ENCODE measurements at regions not wholly inside any gene's neighbourhood (a gene's known extent, or its start where the extent isn't known, plus 50 kb on each side); places are given as distances from the start of the nearest gene placed in this dataset.

DNA sequence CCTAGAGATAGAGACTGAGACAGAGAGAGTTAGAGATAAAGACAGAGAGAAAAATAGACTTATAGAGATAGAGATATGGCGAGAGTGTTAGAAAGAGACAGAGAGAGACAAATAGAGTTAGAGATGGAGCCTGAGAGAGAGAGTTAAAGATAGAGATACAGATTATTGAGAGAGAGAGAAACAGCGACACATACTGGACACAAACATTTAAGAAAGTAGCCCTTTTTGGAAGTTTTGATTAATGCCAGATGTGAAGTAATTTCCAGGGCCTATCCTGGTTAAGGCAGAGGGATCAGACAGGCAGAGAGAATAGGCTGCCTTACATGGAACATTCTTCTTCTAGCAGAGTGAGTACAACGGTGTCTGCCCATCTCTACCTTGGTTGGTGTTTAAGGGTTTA, 311.6 kb upstream of the CDH7 start:
- no peak for DNase-seq (ENCODE audit: low spot score)
- TF ChIP-seq, protein P1, sequence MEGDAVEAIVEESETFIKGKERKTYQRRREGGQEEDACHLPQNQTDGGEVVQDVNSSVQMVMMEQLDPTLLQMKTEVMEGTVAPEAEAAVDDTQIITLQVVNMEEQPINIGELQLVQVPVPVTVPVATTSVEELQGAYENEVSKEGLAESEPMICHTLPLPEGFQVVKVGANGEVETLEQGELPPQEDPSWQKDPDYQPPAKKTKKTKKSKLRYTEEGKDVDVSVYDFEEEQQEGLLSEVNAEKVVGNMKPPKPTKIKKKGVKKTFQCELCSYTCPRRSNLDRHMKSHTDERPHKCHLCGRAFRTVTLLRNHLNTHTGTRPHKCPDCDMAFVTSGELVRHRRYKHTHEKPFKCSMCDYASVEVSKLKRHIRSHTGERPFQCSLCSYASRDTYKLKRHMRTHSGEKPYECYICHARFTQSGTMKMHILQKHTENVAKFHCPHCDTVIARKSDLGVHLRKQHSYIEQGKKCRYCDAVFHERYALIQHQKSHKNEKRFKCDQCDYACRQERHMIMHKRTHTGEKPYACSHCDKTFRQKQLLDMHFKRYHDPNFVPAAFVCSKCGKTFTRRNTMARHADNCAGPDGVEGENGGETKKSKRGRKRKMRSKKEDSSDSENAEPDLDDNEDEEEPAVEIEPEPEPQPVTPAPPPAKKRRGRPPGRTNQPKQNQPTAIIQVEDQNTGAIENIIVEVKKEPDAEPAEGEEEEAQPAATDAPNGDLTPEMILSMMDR (IDR thresholded peaks at IDR 0.05; ENCODE audit: extremely low read depth, missing control alignments): no peak

GRCh38 chr18:65436430-65436829, 314.4 kb upstream of the CDH7 start:
- TF ChIP-seq, protein P1 (IDR thresholded peaks at IDR 0.05; ENCODE audit: extremely low read depth, missing control alignments): no peak
- no peak for DNase-seq (ENCODE audit: low spot score)

- no peak for DNase-seq (ENCODE audit: low spot score)
- TF ChIP-seq, protein P1 (IDR thresholded peaks at IDR 0.05; ENCODE audit: extremely low read depth, missing control alignments): no peak
Observed at GRCh38 chr18:65435534-65435933, 315.3 kb upstream of the CDH7 start.

- DNase-seq (ENCODE audit: low spot score): no peak
- TF ChIP-seq, protein P1 (IDR thresholded peaks at IDR 0.05; ENCODE audit: extremely low read depth, missing control alignments): no peak
Observed at GRCh38 chr18:65429601-65430000, 321.2 kb upstream of the CDH7 start.

- no peak for DNase-seq (ENCODE audit: low spot score)
- TF ChIP-seq, protein P1 (IDR thresholded peaks at IDR 0.05; ENCODE audit: extremely low read depth, missing control alignments): no peak
Observed at GRCh38 chr18:65425366-65425765, 325.4 kb upstream of the CDH7 start.

DNA sequence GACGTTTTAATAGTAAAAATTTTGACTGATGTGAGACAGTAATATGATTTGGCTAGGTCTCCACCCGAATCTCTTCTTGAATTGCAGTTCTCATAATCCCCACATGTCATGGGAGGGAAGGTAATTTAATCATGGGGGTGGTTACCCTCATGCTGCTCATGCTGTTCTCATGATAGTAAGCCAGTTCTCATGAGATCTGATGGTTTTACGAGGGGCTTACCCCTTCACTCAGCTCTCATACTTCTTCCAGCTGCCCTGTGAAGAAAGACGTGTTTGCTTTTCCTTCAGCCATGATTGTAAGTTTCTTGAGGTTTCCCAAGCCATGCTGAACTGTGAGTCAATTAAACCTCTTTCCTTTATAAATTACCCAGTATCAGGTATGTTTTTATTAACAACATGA, 327.0 kb upstream of the CDH7 start:
- TF ChIP-seq, protein P1 (IDR thresholded peaks at IDR 0.05; ENCODE audit: extremely low read depth, missing control alignments): no peak
- no peak for DNase-seq (ENCODE audit: low spot score)

DNA sequence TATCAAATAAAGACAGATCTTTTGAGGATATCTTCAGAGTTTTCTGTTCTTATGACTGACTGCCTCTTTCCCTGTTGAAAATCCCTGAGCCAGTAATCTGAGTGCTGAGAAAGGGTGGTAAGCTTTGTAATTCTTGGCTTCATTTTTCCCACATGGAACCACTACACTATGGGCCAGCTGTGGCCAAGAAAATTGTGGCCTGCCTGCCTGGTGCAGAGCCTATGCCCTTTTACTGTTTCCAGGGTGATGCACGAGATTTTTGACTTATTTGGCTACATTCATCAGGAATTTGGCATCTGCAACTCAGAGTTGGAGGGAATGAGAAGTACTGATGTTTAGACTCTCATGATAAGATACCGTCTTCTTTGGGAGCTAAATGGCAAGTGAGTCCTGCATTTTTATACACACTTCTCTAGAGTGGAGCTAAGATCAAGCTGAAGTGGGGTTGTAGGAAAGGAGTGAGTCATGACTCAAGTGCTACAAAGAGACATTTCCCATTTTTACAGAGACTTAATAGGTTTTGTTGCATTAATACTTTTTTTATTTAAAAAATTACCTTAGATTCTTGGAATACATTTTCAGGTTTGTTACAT, 328.2 kb upstream of the CDH7 start:
- TF ChIP-seq, protein P1 (IDR thresholded peaks at IDR 0.05; ENCODE audit: extremely low read depth, missing control alignments): no peak
- no peak for DNase-seq (ENCODE audit: low spot score)

All from GM20000 (cell line).